Loucy (cell line): ENCODE measurements at regions not wholly inside any gene's neighbourhood (a gene's known extent, or its start where the extent isn't known, plus 50 kb on each side); places are given as distances from the start of the nearest gene placed in this dataset.

Experiments
- EZH2phosphoT487 ChIP-seq: fragments of 200-600 bp; IDR thresholded peaks from 2 replicates; pipeline ENCODE4 v1.6.1; 2018; ENCODE audit warnings: antibody characterized with exemption, mild to moderate bottlenecking, moderate library complexity, borderline replicate concordance
- TF ChIP-seq, protein P1 (sequence below): fragments of 200-600 bp; sonication (generic); conservative IDR thresholded peaks from 2 replicates; pipeline ENCODE4 v1.5.1; 2014; ENCODE audit warnings: mild to moderate bottlenecking, antibody characterized with exemption, low read length

DNA sequence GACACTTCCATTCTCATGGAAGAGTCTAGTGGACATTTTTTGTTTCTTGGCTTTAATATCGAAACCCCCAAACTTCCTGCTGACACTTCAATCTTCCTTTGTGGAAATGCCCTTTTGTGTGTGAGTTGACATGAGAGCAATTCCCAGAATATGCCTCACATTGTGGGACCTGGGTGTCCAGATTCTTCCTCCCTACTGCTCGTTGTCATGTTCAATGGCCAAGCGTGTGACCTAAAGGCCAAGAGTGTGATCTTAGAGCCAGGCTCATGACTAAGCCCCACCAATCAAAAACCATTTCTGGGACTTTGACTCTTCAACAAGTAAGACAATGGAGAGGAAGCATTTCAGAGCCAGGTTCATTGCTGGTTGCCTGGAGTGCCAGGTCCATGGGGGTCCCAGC is 52.5 kb upstream of the BMPER start:
- TF ChIP-seq, protein P1, sequence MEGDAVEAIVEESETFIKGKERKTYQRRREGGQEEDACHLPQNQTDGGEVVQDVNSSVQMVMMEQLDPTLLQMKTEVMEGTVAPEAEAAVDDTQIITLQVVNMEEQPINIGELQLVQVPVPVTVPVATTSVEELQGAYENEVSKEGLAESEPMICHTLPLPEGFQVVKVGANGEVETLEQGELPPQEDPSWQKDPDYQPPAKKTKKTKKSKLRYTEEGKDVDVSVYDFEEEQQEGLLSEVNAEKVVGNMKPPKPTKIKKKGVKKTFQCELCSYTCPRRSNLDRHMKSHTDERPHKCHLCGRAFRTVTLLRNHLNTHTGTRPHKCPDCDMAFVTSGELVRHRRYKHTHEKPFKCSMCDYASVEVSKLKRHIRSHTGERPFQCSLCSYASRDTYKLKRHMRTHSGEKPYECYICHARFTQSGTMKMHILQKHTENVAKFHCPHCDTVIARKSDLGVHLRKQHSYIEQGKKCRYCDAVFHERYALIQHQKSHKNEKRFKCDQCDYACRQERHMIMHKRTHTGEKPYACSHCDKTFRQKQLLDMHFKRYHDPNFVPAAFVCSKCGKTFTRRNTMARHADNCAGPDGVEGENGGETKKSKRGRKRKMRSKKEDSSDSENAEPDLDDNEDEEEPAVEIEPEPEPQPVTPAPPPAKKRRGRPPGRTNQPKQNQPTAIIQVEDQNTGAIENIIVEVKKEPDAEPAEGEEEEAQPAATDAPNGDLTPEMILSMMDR: no peak
- no peak for TF ChIP-seq EZH2phosphoT487
